OCI-LY7 (cell line): ENCODE measurements at regions not wholly inside any gene's neighbourhood (a gene's known extent, or its start where the extent isn't known, plus 50 kb on each side); places are given as distances from the start of the nearest gene placed in this dataset.

Experiments
- EZH2phosphoT487 ChIP-seq: fragments of 200-600 bp; sonication (generic); IDR thresholded peaks from 2 replicates; pipeline ENCODE4 v1.6.1; 2018; ENCODE audit warnings: low read depth, borderline replicate concordance, mild to moderate bottlenecking, mixed run types, antibody characterized with exemption, low read length, moderate library complexity, mixed read lengths
- TF ChIP-seq, protein P1 (sequence below): fragments of 200-600 bp; sonication (generic); conservative IDR thresholded peaks from 2 replicates; pipeline ENCODE4 v1.5.1; 2014; ENCODE audit warnings: mild to moderate bottlenecking, antibody characterized with exemption, low read length, moderate library complexity, mixed read lengths

DNA sequence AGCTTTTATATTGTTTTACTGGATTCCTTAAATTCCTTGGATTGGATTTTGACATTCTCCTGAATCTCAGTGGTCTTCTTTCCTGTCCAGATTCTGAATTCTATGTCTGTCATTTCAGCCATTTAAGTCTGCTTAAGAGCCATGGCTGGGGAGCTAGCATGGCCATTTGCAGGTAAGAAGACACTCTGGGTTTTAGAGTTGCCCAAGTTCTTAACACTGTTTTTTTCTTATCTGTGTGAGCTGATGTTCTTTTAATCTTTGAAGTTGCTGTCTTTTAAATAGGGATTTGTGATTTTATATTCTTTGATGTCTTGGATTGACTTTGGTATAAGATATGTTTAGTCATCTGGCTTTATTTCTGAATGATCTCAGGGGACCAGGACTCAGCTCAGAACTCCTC is 677.2 kb downstream of the CCDC85A start:
- no peak for TF ChIP-seq EZH2phosphoT487
- TF ChIP-seq, protein P1, sequence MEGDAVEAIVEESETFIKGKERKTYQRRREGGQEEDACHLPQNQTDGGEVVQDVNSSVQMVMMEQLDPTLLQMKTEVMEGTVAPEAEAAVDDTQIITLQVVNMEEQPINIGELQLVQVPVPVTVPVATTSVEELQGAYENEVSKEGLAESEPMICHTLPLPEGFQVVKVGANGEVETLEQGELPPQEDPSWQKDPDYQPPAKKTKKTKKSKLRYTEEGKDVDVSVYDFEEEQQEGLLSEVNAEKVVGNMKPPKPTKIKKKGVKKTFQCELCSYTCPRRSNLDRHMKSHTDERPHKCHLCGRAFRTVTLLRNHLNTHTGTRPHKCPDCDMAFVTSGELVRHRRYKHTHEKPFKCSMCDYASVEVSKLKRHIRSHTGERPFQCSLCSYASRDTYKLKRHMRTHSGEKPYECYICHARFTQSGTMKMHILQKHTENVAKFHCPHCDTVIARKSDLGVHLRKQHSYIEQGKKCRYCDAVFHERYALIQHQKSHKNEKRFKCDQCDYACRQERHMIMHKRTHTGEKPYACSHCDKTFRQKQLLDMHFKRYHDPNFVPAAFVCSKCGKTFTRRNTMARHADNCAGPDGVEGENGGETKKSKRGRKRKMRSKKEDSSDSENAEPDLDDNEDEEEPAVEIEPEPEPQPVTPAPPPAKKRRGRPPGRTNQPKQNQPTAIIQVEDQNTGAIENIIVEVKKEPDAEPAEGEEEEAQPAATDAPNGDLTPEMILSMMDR = no peak
